HS-5 (cell line): ENCODE measurements at regions not wholly inside any gene's neighbourhood (a gene's known extent, or its start where the extent isn't known, plus 50 kb on each side); places are given as distances from the start of the nearest gene placed in this dataset.
"Not testable (repeated sequence)": the region's sequence is repeated elsewhere in the genome, so short reads cannot be mapped to it uniquely, and the experiment has no call there.

Source experiments
- DNase-seq: peaks from one replicate; pipeline ENCODE4 v3.0.0-alpha.2; 2012; ENCODE audit warnings: low read depth

DNA sequence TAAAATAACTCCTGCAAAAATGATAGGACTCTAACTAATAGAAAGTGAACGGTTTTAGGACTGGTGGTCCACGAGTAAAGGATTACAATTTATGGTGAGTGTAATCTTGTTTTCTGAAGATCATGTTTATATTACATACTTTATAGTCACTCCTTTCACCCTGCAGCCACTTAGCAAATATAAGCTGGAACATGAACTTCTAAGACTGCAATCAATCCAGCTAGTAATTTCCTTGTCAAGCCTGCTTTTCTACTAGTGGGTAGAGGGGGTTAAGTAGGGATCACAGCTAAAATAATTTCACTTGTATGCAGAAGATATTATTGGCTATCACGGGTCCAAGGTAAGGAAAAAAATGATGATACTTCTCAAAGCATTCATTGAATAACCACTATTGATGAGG, 125.5 kb upstream of the NETO1 start:
- DNase-seq = no peak

DNA sequence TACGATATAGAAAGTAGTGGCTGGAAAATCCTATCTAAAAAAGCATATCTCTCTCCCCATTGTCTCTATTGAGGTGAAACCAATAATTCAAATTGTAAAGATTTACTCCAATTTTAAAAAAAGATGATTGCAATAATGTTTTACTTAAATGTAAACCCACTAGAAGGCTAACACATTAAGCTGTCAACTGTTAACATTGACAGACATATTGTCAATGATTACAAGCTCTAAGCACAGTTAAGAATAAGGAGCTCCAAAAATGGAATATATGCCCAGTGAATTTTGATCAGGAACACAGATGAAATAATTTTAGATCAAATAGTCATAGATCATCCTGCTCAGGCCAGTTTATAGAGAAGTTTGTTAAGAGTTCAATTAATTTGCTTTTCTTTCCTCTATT, 123.6 kb upstream of the NETO1 start:
- no peak for DNase-seq

DNA sequence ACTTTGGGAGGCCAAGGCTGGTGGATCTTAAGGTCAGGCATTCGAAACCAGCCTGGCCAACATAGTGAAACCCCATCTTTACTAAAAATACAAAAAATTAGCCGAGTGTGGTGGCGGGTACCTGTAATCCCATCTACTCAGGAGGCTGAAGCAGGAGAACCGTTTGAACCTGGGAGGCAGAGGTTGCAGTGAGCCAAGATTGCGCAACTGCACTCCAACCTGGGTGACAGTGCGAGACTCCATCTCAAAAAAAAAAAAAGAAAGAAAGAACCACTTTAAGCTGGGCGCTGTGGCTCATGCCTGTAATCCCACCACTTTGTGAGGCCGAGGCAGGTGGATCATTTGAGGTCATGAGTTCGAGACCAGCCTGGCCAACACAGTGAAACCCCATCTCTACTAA, 119.8 kb upstream of the NETO1 start:
- not testable (repeated sequence) for DNase-seq

DNA sequence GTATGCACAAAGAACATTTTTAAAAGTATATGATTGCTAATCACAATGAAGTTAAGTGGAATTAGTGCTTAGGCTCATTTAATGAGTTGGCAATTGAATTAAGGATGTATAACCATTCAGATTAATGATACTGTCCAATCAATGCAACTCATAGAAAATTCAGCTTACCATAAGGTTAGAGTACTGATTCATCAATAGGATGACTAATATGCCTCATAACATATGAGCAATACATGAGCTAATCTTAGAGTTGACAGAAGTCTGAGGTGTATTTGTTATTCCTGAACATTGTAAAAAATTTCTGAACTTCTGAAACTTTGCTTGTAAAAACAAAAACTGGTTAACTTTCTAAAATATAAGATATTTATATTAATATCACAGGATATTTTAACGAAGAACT, 118.3 kb upstream of the NETO1 start:
- peak; percentile 14 for DNase-seq

DNA sequence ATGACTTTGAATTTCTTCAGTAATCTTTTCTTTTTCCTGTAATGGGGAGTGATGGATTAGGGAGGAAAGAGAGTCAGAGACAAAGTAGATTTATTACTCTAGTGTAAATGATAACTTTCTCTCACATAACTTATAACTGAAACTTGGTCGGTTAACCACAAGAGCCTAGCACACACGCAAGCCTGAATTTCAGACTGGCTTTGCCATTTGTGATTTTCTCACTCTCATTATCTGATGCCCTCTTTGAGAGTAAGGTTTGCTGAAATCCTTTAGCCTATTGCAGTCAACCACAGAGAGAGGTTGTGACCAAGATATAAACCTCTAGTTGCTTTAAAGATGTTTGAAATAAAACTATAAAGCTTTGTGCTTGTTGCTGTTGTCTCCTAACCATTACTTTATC, 117.9 kb upstream of the NETO1 start:
- DNase-seq = no peak

DNA sequence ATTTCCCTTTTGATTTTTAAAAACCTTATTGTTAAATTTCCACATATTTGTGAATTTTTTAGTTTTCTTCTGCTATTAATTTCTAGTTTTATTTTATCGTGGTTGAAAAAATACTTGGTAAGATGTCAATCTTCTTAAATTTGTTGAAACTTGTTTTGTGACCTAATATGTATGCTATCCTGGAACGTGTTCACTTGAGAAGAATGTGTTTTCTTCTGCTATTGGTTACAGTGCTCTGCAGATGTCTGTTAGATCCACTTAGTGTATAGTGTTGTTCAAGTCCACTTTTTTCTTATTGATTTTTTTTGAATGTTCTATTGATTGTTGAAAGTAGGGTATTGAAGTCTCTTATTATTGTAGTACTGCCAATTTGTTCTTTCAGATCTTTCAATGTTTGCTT, 116.5 kb upstream of the NETO1 start:
- no peak for DNase-seq

DNA sequence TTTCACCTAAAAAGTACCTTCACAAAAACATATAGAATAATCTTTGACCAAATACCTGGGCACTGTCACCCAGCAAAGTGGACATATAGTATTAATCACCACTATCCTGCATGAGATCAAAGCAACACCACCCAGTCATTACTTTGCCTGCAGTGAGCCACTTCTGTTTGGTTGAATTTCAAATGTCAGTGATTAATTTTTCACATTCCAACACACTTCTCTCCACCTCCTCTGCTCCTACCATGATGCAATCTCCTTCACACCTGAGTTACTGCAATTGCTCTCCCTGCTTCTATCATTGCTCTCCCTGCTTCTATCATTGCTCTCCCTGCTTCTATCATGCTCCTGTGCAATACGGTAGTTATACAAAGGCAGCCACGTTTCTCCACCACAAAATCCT, 106.1 kb upstream of the NETO1 start:
- DNase-seq = no peak

DNA sequence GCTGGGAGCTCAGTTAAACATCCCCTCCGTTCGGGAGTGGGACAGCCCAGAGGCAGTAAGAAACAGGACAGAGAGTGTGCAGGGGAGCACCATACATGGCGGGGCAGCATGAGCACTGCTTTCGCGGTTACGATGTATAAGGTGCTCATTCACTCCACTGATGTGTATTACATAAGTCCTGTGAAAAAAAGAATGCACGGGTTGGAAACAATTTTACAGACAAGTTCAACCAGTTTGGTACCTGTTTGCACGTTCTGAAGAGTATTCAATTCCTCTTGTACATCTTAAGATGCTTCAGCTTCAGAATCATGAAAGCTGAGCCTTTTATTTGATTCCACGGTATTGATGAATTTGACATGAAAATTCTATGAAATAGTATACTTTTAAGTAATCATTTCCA, 97.8 kb upstream of the NETO1 start:
- no peak for DNase-seq

DNA sequence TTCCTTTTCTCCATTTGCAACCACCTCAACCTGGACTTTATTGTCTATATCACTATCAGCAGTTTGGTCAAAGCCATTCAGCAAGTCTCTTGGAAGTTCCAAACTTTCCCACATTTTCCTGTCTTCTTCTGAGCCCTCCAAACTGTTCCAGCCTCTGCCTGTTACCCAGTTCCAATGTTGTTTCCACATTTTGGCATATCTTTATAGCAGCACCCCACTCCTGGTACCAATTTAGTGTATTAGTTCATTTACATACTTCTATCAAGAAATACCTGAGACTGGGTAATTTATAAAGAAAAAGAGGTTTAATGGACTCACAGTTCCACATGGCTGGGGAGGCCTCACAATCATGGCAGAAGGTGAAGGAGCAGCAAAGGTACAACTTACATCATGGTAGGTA, 90.4 kb upstream of the NETO1 start:
- not testable (repeated sequence) for DNase-seq

DNA sequence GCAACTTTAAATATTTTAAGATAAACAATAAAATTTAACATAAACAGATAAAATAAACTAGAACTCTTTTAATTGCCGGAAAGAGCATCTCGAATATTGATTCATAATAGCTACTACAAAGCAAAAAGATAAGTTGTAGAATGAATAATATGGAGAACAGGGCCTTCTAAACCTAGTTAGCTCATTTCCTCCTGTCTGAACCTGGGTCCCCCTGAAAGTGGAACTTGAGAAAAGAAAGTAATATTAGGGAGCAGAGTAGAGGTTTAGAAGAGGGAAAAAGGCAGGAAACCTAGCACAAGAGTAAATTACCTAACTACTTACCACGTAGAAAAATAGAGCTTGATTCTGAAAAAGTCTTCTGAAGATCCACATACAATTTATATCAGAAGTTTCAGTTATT, 80.7 kb upstream of the NETO1 start:
- no peak for DNase-seq

DNA sequence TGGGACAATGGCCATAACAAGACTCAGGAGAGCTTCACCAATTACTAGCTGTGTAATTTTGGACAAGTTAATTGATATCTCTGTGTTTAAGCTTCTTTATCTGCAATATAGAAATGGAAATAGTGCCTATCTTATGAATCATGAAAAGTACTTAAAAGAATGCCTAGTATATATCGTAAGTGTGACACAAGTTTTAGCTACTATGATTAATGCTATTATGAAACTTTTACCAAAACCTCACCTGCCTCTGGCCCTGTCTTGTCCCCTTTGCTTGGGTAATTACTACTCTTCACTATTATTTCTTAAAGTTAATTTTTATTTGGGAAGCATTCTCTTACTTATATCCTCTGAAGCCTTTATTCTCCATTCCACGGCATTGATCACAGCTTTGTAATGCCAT, 75.0 kb upstream of the NETO1 start:
- no peak for DNase-seq

DNA sequence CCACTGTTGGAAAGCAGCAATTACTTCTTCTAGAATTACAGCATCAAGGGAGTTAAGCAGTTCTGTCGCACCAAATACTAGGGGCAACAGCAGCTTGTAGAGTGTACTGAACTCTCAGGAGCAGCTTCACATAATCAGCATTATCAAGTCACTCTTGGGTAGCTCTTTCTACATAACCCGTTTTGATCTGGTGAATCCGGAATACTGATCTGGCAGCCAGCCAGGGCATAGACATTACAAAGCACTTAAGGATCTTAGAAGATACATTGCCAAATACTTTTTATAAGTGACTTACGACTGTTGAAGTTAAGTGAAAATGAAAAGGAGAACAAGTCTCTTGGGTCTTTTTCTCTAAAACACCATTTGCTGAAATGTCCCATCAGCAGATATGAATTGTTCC, 73.2 kb upstream of the NETO1 start:
- DNase-seq = no peak

DNA sequence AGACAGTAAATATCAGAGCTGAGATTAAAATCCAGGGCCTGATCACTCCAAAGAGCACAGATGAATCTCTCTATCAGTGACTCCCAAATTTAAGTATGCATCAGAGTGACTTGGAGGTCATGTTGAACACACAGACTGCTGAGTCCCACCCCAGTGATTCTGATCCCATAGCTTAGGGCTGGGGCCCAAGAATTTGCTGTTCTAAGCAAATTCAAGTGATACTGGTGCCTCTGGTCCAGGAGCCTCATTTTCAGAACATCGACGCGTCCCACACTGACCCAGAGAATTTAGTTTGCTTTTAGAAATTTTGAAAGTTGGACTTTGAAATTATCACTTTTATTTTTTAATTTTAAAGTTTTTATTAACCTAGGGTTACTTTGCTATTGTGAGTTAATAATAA, 72.7 kb upstream of the NETO1 start:
- DNase-seq = no peak

DNA sequence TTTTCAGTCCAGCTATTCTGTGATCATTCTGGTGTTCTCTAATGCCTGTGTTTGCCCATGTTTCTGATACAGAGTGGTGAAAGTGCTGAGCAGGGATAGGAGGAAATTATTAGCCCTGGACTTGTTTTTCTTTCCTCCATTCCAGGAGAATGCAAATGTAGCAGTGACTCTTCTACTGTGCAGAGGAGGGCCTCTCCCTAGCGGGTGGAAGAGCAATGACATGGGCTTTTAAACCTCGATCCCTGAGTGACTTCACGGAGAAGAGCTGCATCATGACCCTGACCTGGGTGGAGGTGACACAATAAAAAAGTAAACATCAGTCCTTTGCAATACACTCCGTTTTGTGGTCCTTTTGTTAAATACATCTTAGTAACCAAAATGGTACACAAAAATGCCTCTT, 68.0 kb upstream of the NETO1 start:
- DNase-seq = no peak

DNA sequence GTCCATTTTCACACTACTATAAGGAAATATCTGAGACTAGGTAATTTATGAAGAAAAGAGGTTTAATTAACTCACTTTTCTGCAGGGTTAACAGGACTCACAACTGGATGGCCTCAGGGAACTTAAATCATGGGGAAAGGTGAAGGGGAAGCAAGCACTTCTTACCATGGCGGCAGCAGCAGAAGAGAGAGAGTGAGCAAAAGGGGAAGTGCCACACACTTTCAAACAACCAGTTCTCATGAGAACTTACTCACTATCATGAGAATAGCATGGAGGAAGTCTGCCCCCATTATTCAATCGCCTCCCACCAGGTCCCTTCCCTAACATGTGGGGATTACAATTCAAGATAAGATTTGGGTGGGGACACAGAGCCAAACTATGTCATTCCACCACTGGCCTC, 55.1 kb upstream of the NETO1 start:
- DNase-seq = no peak
